ENCODE measurements at regions not wholly inside any gene's neighbourhood (a gene's known extent, or its start where the extent isn't known, plus 50 kb on each side); places are given as distances from the start of the nearest gene placed in this dataset.

DNA sequence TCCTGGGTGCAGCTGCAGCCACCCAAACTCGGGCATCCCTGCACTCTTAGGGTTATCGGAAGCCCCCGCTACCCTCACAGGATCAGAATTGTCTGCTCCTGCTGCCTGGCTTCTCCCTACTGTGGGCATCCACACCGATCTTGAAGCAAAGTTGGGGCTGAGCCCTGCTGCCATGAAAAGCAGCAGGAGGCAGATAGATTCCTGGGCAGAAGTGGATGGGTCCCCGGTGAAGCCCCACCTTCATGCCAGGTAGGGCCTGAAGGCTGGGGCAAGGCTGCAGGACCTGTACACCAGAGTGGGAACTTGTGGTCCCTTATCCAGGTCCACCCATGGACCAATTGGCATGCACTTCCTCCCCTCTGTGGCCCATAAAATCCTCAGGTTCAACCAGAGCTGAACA is 922.6 kb upstream of the KCND2 start:
- H3K4me3 ChIP-seq = no peak overlapping the region
- H3K36me3 ChIP-seq = no peaks in the 10 kb centered on the region
- 71 to 95% (median 85%) methylated on average over 2 to 5 of the region's 5 CpGs for WGBS, 4 donors
- H3K27me3 ChIP-seq = no peaks in the 10 kb centered on the region
- no peak for ATAC-seq
- DNase-seq = no peak
- no peaks in the 10 kb centered on the region for H3K9me3 ChIP-seq
- no peak for TF ChIP-seq POLR2A (IDR thresholded peaks at IDR 0.05)
- TF ChIP-seq, protein P1, sequence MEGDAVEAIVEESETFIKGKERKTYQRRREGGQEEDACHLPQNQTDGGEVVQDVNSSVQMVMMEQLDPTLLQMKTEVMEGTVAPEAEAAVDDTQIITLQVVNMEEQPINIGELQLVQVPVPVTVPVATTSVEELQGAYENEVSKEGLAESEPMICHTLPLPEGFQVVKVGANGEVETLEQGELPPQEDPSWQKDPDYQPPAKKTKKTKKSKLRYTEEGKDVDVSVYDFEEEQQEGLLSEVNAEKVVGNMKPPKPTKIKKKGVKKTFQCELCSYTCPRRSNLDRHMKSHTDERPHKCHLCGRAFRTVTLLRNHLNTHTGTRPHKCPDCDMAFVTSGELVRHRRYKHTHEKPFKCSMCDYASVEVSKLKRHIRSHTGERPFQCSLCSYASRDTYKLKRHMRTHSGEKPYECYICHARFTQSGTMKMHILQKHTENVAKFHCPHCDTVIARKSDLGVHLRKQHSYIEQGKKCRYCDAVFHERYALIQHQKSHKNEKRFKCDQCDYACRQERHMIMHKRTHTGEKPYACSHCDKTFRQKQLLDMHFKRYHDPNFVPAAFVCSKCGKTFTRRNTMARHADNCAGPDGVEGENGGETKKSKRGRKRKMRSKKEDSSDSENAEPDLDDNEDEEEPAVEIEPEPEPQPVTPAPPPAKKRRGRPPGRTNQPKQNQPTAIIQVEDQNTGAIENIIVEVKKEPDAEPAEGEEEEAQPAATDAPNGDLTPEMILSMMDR (IDR thresholded peaks at IDR 0.05) = no peak
- no peaks in the 10 kb centered on the region for H3K4me1 ChIP-seq
- intact Hi-C loops (cut with DNase I) = no loop called here
- no peak overlapping the region for H3K27ac ChIP-seq

DNA sequence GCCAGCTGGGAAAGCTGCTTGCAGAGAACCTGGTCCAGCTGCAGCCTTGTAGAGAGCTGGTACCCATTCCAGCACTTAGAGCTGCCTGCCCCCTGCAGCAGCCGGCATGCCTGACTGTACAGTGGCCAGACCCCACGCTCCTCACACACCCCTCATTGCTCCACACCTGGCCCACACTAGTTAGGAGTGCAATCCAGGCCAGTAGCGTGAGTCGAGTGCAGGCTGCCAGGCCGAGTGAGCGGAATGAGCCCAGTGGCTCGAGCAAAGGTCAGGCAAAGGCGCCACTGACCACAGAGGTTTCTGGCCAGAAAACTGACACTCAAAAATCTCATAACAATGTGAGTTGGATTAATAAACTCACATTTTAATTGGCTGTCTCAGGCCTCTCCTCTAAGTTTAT is 921.7 kb upstream of the KCND2 start:
- no peak for ATAC-seq
- H3K9me3 ChIP-seq = no peaks in the 10 kb centered on the region
- peak in 1 of 5 donors; percentile 46 for DNase-seq
- 74 to 94% (median 81%) methylated on average over 7 to 8 of the region's 8 CpGs for WGBS, 4 donors
- H3K27me3 ChIP-seq = no peaks in the 10 kb centered on the region
- H3K36me3 ChIP-seq = no peaks in the 10 kb centered on the region
- no peak overlapping the region for H3K27ac ChIP-seq
- intact Hi-C loops (cut with DNase I) = no loop called here
- no peaks in the 10 kb centered on the region for H3K4me1 ChIP-seq
- no peak overlapping the region for H3K4me3 ChIP-seq
- no peak for TF ChIP-seq POLR2A (IDR thresholded peaks at IDR 0.05)
- TF ChIP-seq, protein P1 (IDR thresholded peaks at IDR 0.05) = no peak

DNA sequence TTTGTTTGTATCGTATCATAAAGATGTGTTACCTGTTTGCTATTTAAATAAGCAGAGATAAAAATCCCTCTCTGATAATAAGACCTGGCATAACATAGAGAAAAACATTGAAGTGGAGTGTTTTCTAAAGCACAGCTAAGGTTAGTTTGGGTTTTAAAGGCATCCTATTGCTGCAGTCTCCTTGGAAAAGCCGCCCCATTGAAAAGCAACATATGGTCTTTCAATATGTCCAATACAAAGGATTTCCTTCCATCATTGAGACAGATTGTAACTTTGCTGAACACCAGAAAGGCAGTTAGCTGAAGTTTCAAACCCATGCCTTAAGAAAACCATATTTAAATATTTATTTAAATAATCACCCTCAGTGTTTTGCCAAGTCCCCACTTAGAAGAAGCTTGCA is 898.5 kb upstream of the KCND2 start:
- ATAC-seq (no peak), DNase-seq (no peak)
- H3K36me3 ChIP-seq = no peaks in the 10 kb centered on the region
- H3K27ac ChIP-seq = no peak overlapping the region
- WGBS, 4 donors = 83 to 88% (median 86%) methylated on average over 2 of the region's 2 CpGs
- H3K4me3 ChIP-seq = no peak overlapping the region
- no peaks in the 10 kb centered on the region for H3K9me3 ChIP-seq
- H3K4me1 ChIP-seq = no peaks in the 10 kb centered on the region
- intact Hi-C loops (cut with DNase I) = no loop called here
- H3K27me3 ChIP-seq = no peaks in the 10 kb centered on the region
- TF ChIP-seq, protein P1 (IDR thresholded peaks at IDR 0.05) = no peak
- TF ChIP-seq POLR2A (IDR thresholded peaks at IDR 0.05) = no peak

DNA sequence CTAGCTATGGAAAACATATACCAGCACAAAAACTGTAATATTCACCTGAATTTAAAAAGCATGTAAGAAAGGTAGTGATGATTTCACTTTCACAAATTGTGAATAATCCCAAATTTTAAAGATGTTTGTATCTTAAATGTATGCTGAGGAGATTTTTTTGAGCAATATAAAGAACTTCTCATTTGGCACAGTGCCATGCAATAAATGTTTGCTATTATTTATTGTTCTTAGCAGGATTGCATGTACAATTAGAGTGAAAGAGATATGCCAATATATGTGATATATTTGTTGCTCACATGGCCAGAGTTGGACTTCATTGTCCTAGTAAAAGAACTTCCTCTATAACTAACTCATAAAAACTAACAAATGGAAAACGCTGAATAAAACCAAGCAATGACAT is 895.1 kb upstream of the KCND2 start:
- Histone ChIP-seq H3K4me1 (no peaks in the 10 kb centered on the region), H3K27me3 (no peaks in the 10 kb centered on the region), H3K27ac (no peak overlapping the region), H3K9me3 (no peaks in the 10 kb centered on the region), H3K4me3 (no peak overlapping the region), H3K36me3 (no peaks in the 10 kb centered on the region)
- 67 to 77% (median 72%) methylated on average over 1 of the region's 1 CpG for WGBS, 4 donors
- no peak for DNase-seq
- TF ChIP-seq, protein P1 (IDR thresholded peaks at IDR 0.05) = no peak
- TF ChIP-seq POLR2A (IDR thresholded peaks at IDR 0.05) = no peak
- intact Hi-C loops (cut with DNase I) = no loop called here
- no peak for ATAC-seq

Data from heart left ventricle (tissue), 16 donors.